ENCODE measurements at regions not wholly inside any gene's neighbourhood (a gene's known extent, or its start where the extent isn't known, plus 50 kb on each side); places are given as distances from the start of the nearest gene placed in this dataset.

DNA sequence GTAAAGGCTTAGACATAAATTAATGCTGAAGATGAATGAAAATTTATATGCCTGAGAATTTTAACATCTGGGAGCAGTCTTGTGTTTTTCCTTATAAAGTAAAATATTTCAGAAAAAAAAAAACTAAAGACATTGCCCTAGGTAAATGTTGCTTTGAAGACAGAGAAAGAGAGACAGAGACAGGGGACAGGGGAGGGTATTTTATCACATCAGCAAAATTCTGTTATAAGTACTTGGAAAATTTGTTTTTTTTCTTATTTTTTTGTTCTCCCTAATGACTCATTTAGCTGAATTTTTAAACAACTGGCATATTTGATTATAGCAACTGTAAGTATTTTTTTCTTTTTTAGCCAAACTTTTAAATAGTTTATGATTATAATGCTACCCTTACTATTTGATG lies 1540.6 kb upstream of the GBE1 start:
- FAIRE-seq (no peak), DNase-seq (ENCODE audit: insufficient read length) (no peak)
- TF ChIP-seq POLR2A (IDR thresholded peaks at IDR 0.05; ENCODE audit: low read depth, low read length) (no peak), POLR2AphosphoS5 (IDR thresholded peaks at IDR 0.05; ENCODE audit: low read depth, low read length) (no peak), TAF1 (IDR thresholded peaks at IDR 0.05; ENCODE audit: borderline replicate concordance, low read depth, low read length) (no peak)

GRCh38 chr3:83317605-83318004 lies 1556.2 kb upstream of the GBE1 start:
- FAIRE-seq (no peak), DNase-seq (ENCODE audit: insufficient read length) (no peak)
- TF ChIP-seq TAF1 (IDR thresholded peaks at IDR 0.05; ENCODE audit: borderline replicate concordance, low read depth, low read length) = no peak
- no peak for TF ChIP-seq POLR2A (IDR thresholded peaks at IDR 0.05; ENCODE audit: low read depth, low read length)
- no peak for TF ChIP-seq POLR2AphosphoS5 (IDR thresholded peaks at IDR 0.05; ENCODE audit: low read depth, low read length)

GRCh38 chr3:83320726-83321125 lies 1559.3 kb upstream of the GBE1 start:
- FAIRE-seq (no peak), DNase-seq (ENCODE audit: insufficient read length) (no peak)
- TF ChIP-seq POLR2AphosphoS5 (IDR thresholded peaks at IDR 0.05; ENCODE audit: low read depth, low read length) = no peak
- no peak for TF ChIP-seq POLR2A (IDR thresholded peaks at IDR 0.05; ENCODE audit: low read depth, low read length)
- no peak for TF ChIP-seq TAF1 (IDR thresholded peaks at IDR 0.05; ENCODE audit: borderline replicate concordance, low read depth, low read length)

- DNase-seq (ENCODE audit: insufficient read length) (no peak), FAIRE-seq (no peak)
- TF ChIP-seq POLR2AphosphoS5 (IDR thresholded peaks at IDR 0.05; ENCODE audit: low read depth, low read length) = no peak
- no peak for TF ChIP-seq POLR2A (IDR thresholded peaks at IDR 0.05; ENCODE audit: low read depth, low read length)
- no peak for TF ChIP-seq TAF1 (IDR thresholded peaks at IDR 0.05; ENCODE audit: borderline replicate concordance, low read depth, low read length)
Observed at GRCh38 chr3:83321457-83321856, 1560.0 kb upstream of the GBE1 start.

DNA sequence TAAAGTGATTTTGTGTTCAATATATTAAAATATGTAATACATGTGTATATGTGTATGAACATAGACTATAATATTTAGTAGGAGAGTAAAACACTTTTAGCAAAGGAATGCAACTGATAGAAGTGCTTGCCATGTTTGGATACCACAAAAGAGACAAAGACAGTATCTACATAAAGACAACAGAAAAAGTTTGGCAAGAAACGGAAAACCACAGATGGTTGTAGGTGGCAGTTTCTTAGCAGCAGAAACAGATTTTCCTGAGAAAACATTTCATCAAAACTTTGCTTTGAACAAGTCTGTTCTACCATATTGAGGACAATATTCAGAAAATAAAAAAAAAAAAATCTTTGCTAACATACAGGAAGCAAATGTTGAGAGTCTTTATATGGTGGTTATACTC lies 1560.4 kb upstream of the GBE1 start:
- DNase-seq (ENCODE audit: insufficient read length) (no peak), FAIRE-seq (no peak)
- no peak for TF ChIP-seq POLR2A (IDR thresholded peaks at IDR 0.05; ENCODE audit: low read depth, low read length)
- TF ChIP-seq POLR2AphosphoS5 (IDR thresholded peaks at IDR 0.05; ENCODE audit: low read depth, low read length) = no peak
- no peak for TF ChIP-seq TAF1 (IDR thresholded peaks at IDR 0.05; ENCODE audit: borderline replicate concordance, low read depth, low read length)

- FAIRE-seq = no peak
- no peak for TF ChIP-seq POLR2A (IDR thresholded peaks at IDR 0.05; ENCODE audit: low read depth, low read length)
- TF ChIP-seq TAF1 (IDR thresholded peaks at IDR 0.05; ENCODE audit: borderline replicate concordance, low read depth, low read length) = no peak
- TF ChIP-seq POLR2AphosphoS5 (IDR thresholded peaks at IDR 0.05; ENCODE audit: low read depth, low read length) = no peak
Observed at GRCh38 chr3:83354205-83354604, 1592.8 kb upstream of the GBE1 start.

DNA sequence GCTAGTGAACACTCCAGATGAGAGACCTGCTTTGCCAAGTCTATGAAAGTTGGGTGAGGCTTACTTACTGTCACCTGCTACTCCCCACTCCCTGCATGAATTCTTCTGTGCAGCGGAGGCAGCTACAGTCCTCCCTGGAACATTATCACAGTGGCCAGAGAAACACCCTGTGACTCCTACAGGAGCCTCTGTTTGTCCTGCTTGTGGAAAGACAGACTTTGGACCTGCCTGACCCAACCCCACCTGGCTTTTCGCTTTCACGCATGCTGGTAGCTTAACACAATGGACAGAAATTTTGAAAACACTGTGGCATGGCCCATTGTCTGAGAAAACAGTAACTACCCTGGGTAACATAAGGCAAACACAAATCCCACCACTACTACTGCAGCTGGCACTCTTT lies 1565.5 kb upstream of the CADM2 start:
- DNase-seq (ENCODE audit: insufficient read length) (no peak), FAIRE-seq (no peak)
- no peak for TF ChIP-seq TAF1 (IDR thresholded peaks at IDR 0.05; ENCODE audit: borderline replicate concordance, low read depth, low read length)
- TF ChIP-seq POLR2A (IDR thresholded peaks at IDR 0.05; ENCODE audit: low read depth, low read length) = no peak
- no peak for TF ChIP-seq POLR2AphosphoS5 (IDR thresholded peaks at IDR 0.05; ENCODE audit: low read depth, low read length)

More at GRCh38 chr3:83354205-83354604, 1592.8 kb upstream of the GBE1 start:
- no peak for DNase-seq (ENCODE audit: insufficient read length)

DNA sequence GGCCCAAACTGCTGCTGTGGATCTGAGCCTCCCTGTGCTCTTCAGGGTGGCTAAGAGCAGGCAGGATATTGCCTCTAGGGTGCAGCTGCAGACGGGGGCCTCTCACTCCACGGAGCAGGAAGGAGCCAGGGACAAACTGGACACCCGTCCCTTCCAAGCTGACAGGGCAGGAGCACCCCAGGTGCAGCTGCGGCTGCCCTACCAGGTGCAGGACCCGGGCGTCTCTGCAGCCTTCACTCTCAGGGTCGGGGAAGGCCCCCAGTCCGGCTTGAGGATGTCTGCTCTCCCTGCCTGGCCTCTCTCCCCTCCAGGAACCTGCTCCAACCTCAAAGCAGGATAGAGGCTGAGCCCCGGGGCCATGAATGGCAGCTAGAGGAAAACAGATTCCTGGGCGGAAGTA lies 1554.9 kb upstream of the CADM2 start:
- FAIRE-seq (no peak), DNase-seq (ENCODE audit: insufficient read length) (no peak)
- TF ChIP-seq TAF1 (IDR thresholded peaks at IDR 0.05; ENCODE audit: borderline replicate concordance, low read depth, low read length) (no peak), POLR2AphosphoS5 (IDR thresholded peaks at IDR 0.05; ENCODE audit: low read depth, low read length) (no peak), POLR2A (IDR thresholded peaks at IDR 0.05; ENCODE audit: low read depth, low read length) (no peak)

DNA sequence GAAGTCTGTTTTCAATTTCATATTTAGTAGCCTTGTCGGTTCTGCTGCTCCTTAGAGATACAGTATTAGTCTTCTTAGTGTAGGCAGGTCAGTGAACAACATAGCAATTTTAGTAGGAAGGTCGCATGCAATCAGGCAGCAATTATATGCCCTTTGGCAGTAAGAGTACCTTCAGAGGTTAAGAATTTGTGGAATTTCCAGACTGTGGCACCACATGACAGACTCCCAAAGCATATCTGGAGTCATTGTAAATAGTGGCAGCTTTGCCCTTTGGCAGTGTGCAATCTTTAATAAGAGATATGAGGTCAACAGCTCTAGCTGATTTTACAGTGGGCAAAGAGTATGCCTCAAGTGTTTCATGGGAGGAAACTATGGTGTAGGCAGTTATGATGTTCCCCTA lies 1532.5 kb upstream of the CADM2 start:
- no peak for FAIRE-seq

GRCh38 chr3:83434880-83435587 lies 1523.8 kb upstream of the CADM2 start:
- DNase-seq (ENCODE audit: insufficient read length) = no peak
- FAIRE-seq = no peak
- TF ChIP-seq TAF1 (IDR thresholded peaks at IDR 0.05; ENCODE audit: borderline replicate concordance, low read depth, low read length) = no peak
- TF ChIP-seq POLR2AphosphoS5 (IDR thresholded peaks at IDR 0.05; ENCODE audit: low read depth, low read length) = no peak
- no peak for TF ChIP-seq POLR2A (IDR thresholded peaks at IDR 0.05; ENCODE audit: low read depth, low read length)

More for the DNA sequence above, 1532.5 kb upstream of the CADM2 start:
- TF ChIP-seq POLR2AphosphoS5 (IDR thresholded peaks at IDR 0.05; ENCODE audit: low read depth, low read length) = no peak
- TF ChIP-seq TAF1 (IDR thresholded peaks at IDR 0.05; ENCODE audit: borderline replicate concordance, low read depth, low read length) = no peak
- TF ChIP-seq POLR2A (IDR thresholded peaks at IDR 0.05; ENCODE audit: low read depth, low read length) = no peak
- no peak for DNase-seq (ENCODE audit: insufficient read length)

DNA sequence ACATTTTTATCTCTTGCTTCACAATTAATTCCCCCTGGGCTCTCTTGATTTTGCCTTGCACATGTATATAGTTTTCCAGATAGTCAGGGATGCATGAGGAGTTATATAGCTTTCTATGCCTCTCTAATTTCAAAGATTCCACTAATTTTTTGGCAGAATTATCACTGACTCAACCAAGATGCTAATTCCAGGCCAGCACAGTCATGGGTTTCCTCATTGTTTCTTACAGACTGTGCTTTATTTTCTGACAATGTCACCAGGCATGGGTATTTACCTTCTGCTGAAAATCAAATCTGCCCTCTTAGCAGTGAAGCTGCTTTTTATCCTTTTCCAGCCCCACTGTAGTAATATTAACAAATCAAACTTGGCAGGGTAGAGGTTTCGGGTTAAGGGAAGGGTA lies 1520.6 kb upstream of the CADM2 start:
- no peak for TF ChIP-seq POLR2AphosphoS5 (IDR thresholded peaks at IDR 0.05; ENCODE audit: low read depth, low read length)
- TF ChIP-seq TAF1 (IDR thresholded peaks at IDR 0.05; ENCODE audit: borderline replicate concordance, low read depth, low read length) = no peak
- no peak for TF ChIP-seq POLR2A (IDR thresholded peaks at IDR 0.05; ENCODE audit: low read depth, low read length)
- FAIRE-seq = no peak
- DNase-seq (ENCODE audit: insufficient read length) = no peak

DNA sequence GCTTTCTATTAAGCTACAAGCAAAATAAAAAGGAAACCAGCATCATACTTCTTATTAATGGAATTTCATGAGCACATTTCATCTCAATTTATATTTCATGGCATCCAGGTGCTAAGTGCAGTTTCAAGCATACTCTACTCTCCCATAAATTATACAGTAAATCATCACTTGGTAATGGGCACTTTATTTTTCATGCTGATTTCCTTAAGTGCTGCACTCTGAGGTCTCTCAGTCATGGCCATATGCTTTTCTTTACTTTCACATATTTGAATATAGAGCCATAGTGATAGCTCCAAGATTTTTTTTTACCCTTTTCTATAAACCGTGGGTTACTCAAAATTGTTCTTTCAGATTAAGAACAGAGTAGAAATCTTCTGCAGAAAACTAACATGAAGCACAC lies 1505.7 kb upstream of the CADM2 start:
- TF ChIP-seq POLR2A (IDR thresholded peaks at IDR 0.05; ENCODE audit: low read depth, low read length) = no peak
- DNase-seq (ENCODE audit: insufficient read length) (no peak), FAIRE-seq (no peak)

Measured in GM12892 (cell line).